CD4-positive, alpha-beta T cell (primary cell): ENCODE measurements at regions not wholly inside any gene's neighbourhood (a gene's known extent, or its start where the extent isn't known, plus 50 kb on each side); places are given as distances from the start of the nearest gene placed in this dataset.

ENCODE experiments used
- ATAC-seq: fragments of 200-7000 bp; cut with Tn5 transposase; one replicate; pipeline ENCODE4 v1.10.0; 2022; ENCODE audit warnings: mild to moderate bottlenecking; ENCODE audit not compliant: poor library complexity
- CTCF ChIA-PET: fragments of 350-600 bp; sonication (Branson Sonifier 250); formaldehyde crosslinking; loops from one replicate; lab custom pipeline; 2021; ENCODE audit warnings: antibody characterized with exemption, inconsistent platforms; lab: Charles Lee
- POLR2A ChIA-PET: fragments of 350-600 bp; sonication (Branson Sonifier 250); formaldehyde crosslinking; loops from one replicate; lab custom pipeline; 2021; ENCODE audit warnings: antibody characterized with exemption, inconsistent platforms; lab: Charles Lee
- DNase-seq, 14 experiments: peaks; one replicate each; pipeline ENCODE4 v3.0.0-alpha.2; 2013 to 2020; ENCODE audit warnings: mixed read lengths in 2 of 14
- H3K27ac ChIP-seq, 2 donors: one replicate each; pipeline versions ENCODE4 v1.5.1 to v1.7.0; 2013; ENCODE audit warnings: low read length in 2 of 2, low read depth in 1 of 2, mild to moderate bottlenecking in 1 of 2
- H3K27me3 ChIP-seq, 2 experiments: 1 replicate in 1 of 2; 2 replicates in 1 of 2; pipeline versions ENCODE4 v1.6.1 to v1.7.0; 2013; ENCODE audit warnings: low read length in 2 of 2, control low read depth in 1 of 2, mild to moderate bottlenecking in 1 of 2, moderate library complexity in 1 of 2; ENCODE audit not compliant: insufficient read depth in 2 of 2, control insufficient read depth in 1 of 2
- H3K36me3 ChIP-seq: one replicate; pipeline ENCODE4 v1.6.1; 2013; ENCODE audit warnings: low read length, control low read depth; ENCODE audit not compliant: insufficient read depth
- H3K4me1 ChIP-seq: one replicate; pipeline ENCODE4 v1.6.1; 2013; ENCODE audit warnings: low read length, control low read depth; ENCODE audit not compliant: insufficient read depth
- H3K4me3 ChIP-seq: one replicate; pipeline ENCODE4 v1.5.1; 2013; ENCODE audit warnings: mild to moderate bottlenecking, low read length, moderate library complexity
- H3K9me3 ChIP-seq, 2 experiments: 1 replicate in 1 of 2; 2 replicates in 1 of 2; pipeline versions ENCODE4 v1.6.1 to v1.7.0; 2013; ENCODE audit warnings: low read length in 2 of 2, mild to moderate bottlenecking in 2 of 2, control low read depth in 1 of 2, moderate library complexity in 1 of 2; ENCODE audit not compliant: control insufficient read depth in 1 of 2, insufficient read depth in 1 of 2
- H3K27ac Mint-ChIP-seq: one replicate; pipeline ENCODE4 v1.8.0; 2020; ENCODE audit warnings: mixed read lengths
- H3K27me3 Mint-ChIP-seq: one replicate; pipeline ENCODE4 v1.8.0; 2021; ENCODE audit warnings: mixed read lengths
- H3K36me3 Mint-ChIP-seq: one replicate; pipeline ENCODE4 v1.8.0; 2021; ENCODE audit warnings: low read depth, mixed read lengths
- H3K4me1 Mint-ChIP-seq: one replicate; pipeline ENCODE4 v1.8.0; 2021; ENCODE audit warnings: low read depth, mixed read lengths
- H3K4me3 Mint-ChIP-seq: one replicate; pipeline ENCODE4 v1.8.0; 2020; ENCODE audit warnings: mild to moderate bottlenecking, mixed read lengths
- H3K9me3 Mint-ChIP-seq: one replicate; pipeline ENCODE4 v1.8.0; 2020; ENCODE audit warnings: mixed read lengths
- CTCF ChIP-seq: fragments of 200-600 bp; IDR thresholded peaks from one replicate; pipeline ENCODE4 v1.8.0; 2022; ENCODE audit warnings: antibody characterized with exemption, mild to moderate bottlenecking
- intact Hi-C, 2 experiments: fragments of 100-400 bp; cut with DNase I in 1 of 2; cut with micrococcal nuclease in 1 of 2; formaldehyde crosslinking; loops; one replicate each; pipeline versions ENCODE4 v1.15.1 to v1.9.0; 2023 to 2025; cut with DNase I, micrococcal nuclease

- POLR2A ChIA-PET = no interaction called here
- peaks cover 5% of the 10 kb centered on the region for H3K9me3 Mint-ChIP-seq
- CTCF ChIA-PET = no interaction called here
Measured at GRCh38 chr5:164637931-164638521, 1132.6 kb downstream of the MAT2B start.

GRCh38 chr5:164649266-164649665 is 1143.8 kb downstream of the MAT2B start:
- Histone ChIP-seq H3K9me3 (peaks cover 0 to 13% of the 10 kb centered on the region in 2 experiments), H3K36me3 (no peaks in the 10 kb centered on the region), H3K4me3 (no peak overlapping the region), H3K27ac (no peak overlapping the region), H3K27me3 (no peaks in the 10 kb centered on the region), H3K4me1 (no peaks in the 10 kb centered on the region)
- H3K4me1 Mint-ChIP-seq = no peaks in the 10 kb centered on the region
- no peak for ATAC-seq
- no peaks in the 10 kb centered on the region for H3K36me3 Mint-ChIP-seq
- POLR2A ChIA-PET = no interaction called here
- no peak for DNase-seq
- H3K27me3 Mint-ChIP-seq = no peaks in the 10 kb centered on the region
- H3K9me3 Mint-ChIP-seq = peaks cover 5% of the 10 kb centered on the region
- intact Hi-C loops = no loop called here
- CTCF ChIA-PET = no interaction called here
- no peak overlapping the region for H3K27ac Mint-ChIP-seq
- no peak overlapping the region for H3K4me3 Mint-ChIP-seq
- no peak for TF ChIP-seq CTCF

More at GRCh38 chr5:164637931-164638521, 1132.6 kb downstream of the MAT2B start:
- TF ChIP-seq CTCF = no peak
- H3K27me3 ChIP-seq = no peaks in the 10 kb centered on the region
- Mint-ChIP-seq H3K27ac (no peak overlapping the region), H3K27me3 (no peaks in the 10 kb centered on the region), H3K36me3 (no peaks in the 10 kb centered on the region), H3K4me3 (no peak overlapping the region), H3K4me1 (no peaks in the 10 kb centered on the region)
- DNase-seq = no peak
- intact Hi-C loops = no loop called here
- no peaks in the 10 kb centered on the region for H3K36me3 ChIP-seq
- ATAC-seq = no peak
- H3K27ac ChIP-seq = no peak overlapping the region
- no peaks in the 10 kb centered on the region for H3K4me1 ChIP-seq
- no peak overlapping the region for H3K4me3 ChIP-seq
- peaks cover 0 to 3% of the 10 kb centered on the region in 2 experiments for H3K9me3 ChIP-seq

GRCh38 chr5:164650427-164650826 is 1145.0 kb downstream of the MAT2B start:
- H3K4me3 Mint-ChIP-seq = no peak overlapping the region
- H3K4me1 Mint-ChIP-seq = no peaks in the 10 kb centered on the region
- no peaks in the 10 kb centered on the region for H3K4me1 ChIP-seq
- H3K36me3 ChIP-seq = no peaks in the 10 kb centered on the region
- no peaks in the 10 kb centered on the region for H3K27me3 ChIP-seq
- H3K27ac ChIP-seq = no peak overlapping the region
- no peak overlapping the region for H3K4me3 ChIP-seq
- H3K9me3 Mint-ChIP-seq = peaks cover 3% of the 10 kb centered on the region
- intact Hi-C loops = no loop called here
- H3K36me3 Mint-ChIP-seq = no peaks in the 10 kb centered on the region
- TF ChIP-seq CTCF = no peak
- no peaks in the 10 kb centered on the region for H3K27me3 Mint-ChIP-seq
- peaks cover 0 to 13% of the 10 kb centered on the region in 2 experiments for H3K9me3 ChIP-seq
- ChIA-PET CTCF (no interaction called here), POLR2A (no interaction called here)
- DNase-seq (no peak), ATAC-seq (no peak)
- H3K27ac Mint-ChIP-seq = no peak overlapping the region
